ENCODE measurements at regions not wholly inside any gene's neighbourhood (a gene's known extent, or its start where the extent isn't known, plus 50 kb on each side); places are given as distances from the start of the nearest gene placed in this dataset.

GRCh38 chr7:52685333-52685732, 350.1 kb upstream of the POM121L12 start:
- no peak for TF ChIP-seq CTCF (IDR thresholded peaks at IDR 0.05)
- no peak for TF ChIP-seq POLR2A (IDR thresholded peaks at IDR 0.05; ENCODE audit: low read depth)
- no peak for TF ChIP-seq POLR2AphosphoS5 (IDR thresholded peaks at IDR 0.05)
